ENCODE measurements at regions not wholly inside any gene's neighbourhood (a gene's known extent, or its start where the extent isn't known, plus 50 kb on each side); places are given as distances from the start of the nearest gene placed in this dataset.
"Not testable (repeated sequence)": the region's sequence is repeated elsewhere in the genome, so short reads cannot be mapped to it uniquely, and the experiment has no call there.

DNA sequence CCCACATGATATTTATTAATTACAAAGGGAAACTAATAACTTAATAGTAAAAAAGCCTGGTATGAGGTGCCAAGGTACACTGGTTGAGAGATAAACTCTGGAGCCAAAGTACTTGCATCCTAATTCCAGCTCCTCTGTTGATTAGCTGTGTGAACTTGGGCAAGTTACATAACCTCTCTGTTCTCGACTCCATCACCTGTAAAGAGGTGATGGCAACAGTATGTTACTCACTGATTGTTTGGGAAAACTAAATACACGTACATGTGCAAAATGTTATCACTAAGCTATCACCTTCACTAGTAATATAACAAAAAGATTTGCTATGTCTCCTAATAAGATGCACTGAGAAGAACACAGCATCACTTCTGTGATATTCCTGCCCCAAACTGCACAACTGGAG is 206.4 kb downstream of the MEX3B start:
- no peaks in the 10 kb centered on the region for H3K4me1 ChIP-seq (ENCODE audit: control insufficient read depth in 2 of 2, insufficient read depth in 2 of 2, low read length in 2 of 2)
- H3K36me3 Mint-ChIP-seq: no peaks in the 10 kb centered on the region
- no peak overlapping the region for H3K4me3 Mint-ChIP-seq
- H3K27ac Mint-ChIP-seq: no peak overlapping the region
- no peaks in the 10 kb centered on the region for H3K9me3 ChIP-seq (ENCODE audit: control insufficient read depth in 2 of 3, low read length in 3 of 3)
- H3K4me1 Mint-ChIP-seq: no peaks in the 10 kb centered on the region
- intact Hi-C loops (cut with micrococcal nuclease): no loop called here
- H3K27me3 Mint-ChIP-seq: peaks cover 0 to 4% (median 0%) of the 10 kb centered on the region in 5 donors
- CTCF ChIA-PET: no interaction called here
- H3K36me3 ChIP-seq (ENCODE audit: control insufficient read depth in 2 of 3, insufficient read depth in 3 of 3, low read length in 3 of 3): no peaks in the 10 kb centered on the region
- DNase-seq: no peak
- peaks cover 0 to 2% (median 0%) of the 10 kb centered on the region in 11 donors for H3K9me3 Mint-ChIP-seq
- POLR2A ChIA-PET: no interaction called here
- no peaks in the 10 kb centered on the region for H3K27me3 ChIP-seq (ENCODE audit: control insufficient read depth in 2 of 2, insufficient read depth in 2 of 2, low read length in 2 of 2)
- H3K4me3 ChIP-seq (ENCODE audit: low read length): no peak overlapping the region
- ATAC-seq: no peak
- H3K27ac ChIP-seq (ENCODE audit: low read depth, low read length): no peak overlapping the region

GRCh38 chr15:81835731-81836130 is 210.1 kb downstream of the MEX3B start:
- Histone ChIP-seq H3K9me3 (ENCODE audit: control insufficient read depth in 2 of 3, low read length in 3 of 3) (no peaks in the 10 kb centered on the region), H3K4me1 (ENCODE audit: control insufficient read depth in 2 of 2, insufficient read depth in 2 of 2, low read length in 2 of 2) (no peaks in the 10 kb centered on the region), H3K27me3 (ENCODE audit: control insufficient read depth in 2 of 2, insufficient read depth in 2 of 2, low read length in 2 of 2) (no peaks in the 10 kb centered on the region), H3K4me3 (ENCODE audit: low read length) (no peak overlapping the region), H3K36me3 (ENCODE audit: control insufficient read depth in 2 of 3, insufficient read depth in 3 of 3, low read length in 3 of 3) (no peaks in the 10 kb centered on the region), H3K27ac (ENCODE audit: low read depth, low read length) (no peak overlapping the region)
- POLR2A ChIA-PET: no interaction called here
- intact Hi-C loops (cut with micrococcal nuclease): no loop called here
- H3K27ac Mint-ChIP-seq: no peak overlapping the region
- no peaks in the 10 kb centered on the region for H3K4me1 Mint-ChIP-seq
- no peaks in the 10 kb centered on the region for H3K36me3 Mint-ChIP-seq
- no peak for ATAC-seq
- peaks cover 0 to 14% (median 12%) of the 10 kb centered on the region in 5 donors for H3K27me3 Mint-ChIP-seq
- no peak for DNase-seq
- no peak overlapping the region for H3K4me3 Mint-ChIP-seq
- CTCF ChIA-PET: no interaction called here
- H3K9me3 Mint-ChIP-seq: peaks cover 0 to 2% (median 0%) of the 10 kb centered on the region in 11 donors

DNA sequence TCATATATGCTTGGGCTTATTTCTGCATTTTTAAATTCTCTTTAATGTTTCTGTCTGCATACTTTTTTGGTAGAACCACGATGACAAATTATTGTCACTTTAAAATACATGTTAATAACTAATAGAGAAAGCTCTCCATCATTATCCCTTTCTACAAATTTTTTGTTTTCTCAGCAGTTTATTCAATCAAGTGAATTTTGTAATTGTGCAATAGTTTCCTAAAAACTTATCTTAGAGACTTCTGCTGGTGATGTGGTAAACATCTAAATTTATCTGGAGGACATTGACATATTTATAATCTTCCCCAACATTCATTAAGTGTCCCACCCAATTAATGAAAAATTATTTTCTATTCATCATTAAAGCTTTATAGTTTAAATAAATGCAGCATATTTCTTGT is 215.3 kb downstream of the MEX3B start:
- Histone ChIP-seq H3K4me3 (ENCODE audit: low read length) (no peak overlapping the region), H3K27ac (ENCODE audit: low read depth, low read length) (no peak overlapping the region), H3K27me3 (ENCODE audit: control insufficient read depth in 2 of 2, insufficient read depth in 2 of 2, low read length in 2 of 2) (no peaks in the 10 kb centered on the region), H3K9me3 (ENCODE audit: control insufficient read depth in 2 of 3, low read length in 3 of 3) (no peaks in the 10 kb centered on the region), H3K4me1 (ENCODE audit: control insufficient read depth in 2 of 2, insufficient read depth in 2 of 2, low read length in 2 of 2) (no peaks in the 10 kb centered on the region), H3K36me3 (ENCODE audit: control insufficient read depth in 2 of 3, insufficient read depth in 3 of 3, low read length in 3 of 3) (no peaks in the 10 kb centered on the region)
- CTCF ChIA-PET: no interaction called here
- H3K4me1 Mint-ChIP-seq: no peaks in the 10 kb centered on the region
- H3K4me3 Mint-ChIP-seq: no peak overlapping the region
- intact Hi-C loops (cut with micrococcal nuclease): no loop called here
- DNase-seq (no peak), ATAC-seq (no peak)
- H3K27ac Mint-ChIP-seq: no peak overlapping the region
- peaks cover 0 to 3% (median 0%) of the 10 kb centered on the region in 11 donors for H3K9me3 Mint-ChIP-seq
- H3K36me3 Mint-ChIP-seq: no peaks in the 10 kb centered on the region
- peaks cover 2 to 21% (median 13%) of the 10 kb centered on the region in 5 donors for H3K27me3 Mint-ChIP-seq
- POLR2A ChIA-PET: no interaction called here

DNA sequence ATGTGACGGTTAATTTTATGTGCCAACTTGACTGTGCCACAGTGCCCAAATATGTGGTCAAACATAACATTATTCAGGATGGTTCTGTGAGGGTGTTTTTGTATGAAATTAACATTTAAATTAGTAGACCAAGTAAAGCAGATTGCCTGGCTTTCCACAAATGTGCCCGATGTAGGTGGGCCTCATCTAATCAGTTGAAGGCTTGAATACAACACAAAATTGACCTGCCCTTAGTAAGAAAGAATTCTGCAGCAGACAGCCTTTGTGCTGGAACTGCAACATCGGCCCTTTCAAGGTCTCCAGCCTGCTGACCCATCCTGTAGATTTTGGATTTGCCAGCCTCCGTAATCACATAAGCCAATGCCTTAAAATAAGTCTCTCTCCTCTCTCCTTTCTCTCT is 215.9 kb downstream of the MEX3B start:
- Mint-ChIP-seq H3K4me1 (no peaks in the 10 kb centered on the region), H3K27me3 (peaks cover 2 to 21% (median 13%) of the 10 kb centered on the region in 5 donors), H3K36me3 (no peaks in the 10 kb centered on the region), H3K4me3 (no peak overlapping the region), H3K9me3 (peaks cover 0 to 3% (median 0%) of the 10 kb centered on the region in 11 donors), H3K27ac (no peak overlapping the region)
- DNase-seq (no peak), ATAC-seq (no peak)
- Histone ChIP-seq H3K4me3 (ENCODE audit: low read length) (no peak overlapping the region), H3K36me3 (ENCODE audit: control insufficient read depth in 2 of 3, insufficient read depth in 3 of 3, low read length in 3 of 3) (no peaks in the 10 kb centered on the region), H3K27ac (ENCODE audit: low read depth, low read length) (no peak overlapping the region), H3K27me3 (ENCODE audit: control insufficient read depth in 2 of 2, insufficient read depth in 2 of 2, low read length in 2 of 2) (no peaks in the 10 kb centered on the region), H3K4me1 (ENCODE audit: control insufficient read depth in 2 of 2, insufficient read depth in 2 of 2, low read length in 2 of 2) (no peaks in the 10 kb centered on the region), H3K9me3 (ENCODE audit: control insufficient read depth in 2 of 3, low read length in 3 of 3) (no peaks in the 10 kb centered on the region)
- ChIA-PET POLR2A (no interaction called here), CTCF (no interaction called here)
- intact Hi-C loops (cut with micrococcal nuclease): no loop called here

DNA sequence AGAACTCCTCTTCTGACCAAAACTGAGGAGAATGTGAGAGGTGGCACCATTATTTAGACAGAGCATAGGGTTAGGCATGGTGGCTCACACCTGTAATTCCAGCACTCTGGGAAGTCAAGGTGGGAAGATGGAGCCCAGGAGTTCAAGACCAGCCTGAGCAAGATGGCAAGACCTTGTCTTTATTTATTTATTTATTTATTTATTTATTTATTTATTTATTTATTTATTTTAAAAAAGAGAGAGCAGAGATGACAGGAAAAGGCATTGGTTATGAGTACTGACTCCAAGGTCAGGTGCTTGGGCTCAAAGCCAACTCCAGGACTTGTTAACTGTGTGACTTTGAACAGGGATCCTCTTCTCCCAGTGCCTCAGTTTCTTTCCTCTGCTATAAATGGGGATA is 217.7 kb downstream of the MEX3B start:
- Mint-ChIP-seq H3K4me3 (no peak overlapping the region), H3K9me3 (peaks cover 0 to 4% (median 0%) of the 10 kb centered on the region in 11 donors), H3K4me1 (no peaks in the 10 kb centered on the region), H3K27me3 (peaks cover 2 to 22% (median 11%) of the 10 kb centered on the region in 5 donors), H3K36me3 (no peaks in the 10 kb centered on the region), H3K27ac (no peak overlapping the region)
- intact Hi-C loops (cut with micrococcal nuclease): no loop called here
- Histone ChIP-seq H3K27ac (ENCODE audit: low read depth, low read length) (no peak overlapping the region), H3K36me3 (ENCODE audit: control insufficient read depth in 2 of 3, insufficient read depth in 3 of 3, low read length in 3 of 3) (no peaks in the 10 kb centered on the region), H3K27me3 (ENCODE audit: control insufficient read depth in 2 of 2, insufficient read depth in 2 of 2, low read length in 2 of 2) (no peaks in the 10 kb centered on the region), H3K9me3 (ENCODE audit: control insufficient read depth in 2 of 3, low read length in 3 of 3) (no peaks in the 10 kb centered on the region), H3K4me1 (ENCODE audit: control insufficient read depth in 2 of 2, insufficient read depth in 2 of 2, low read length in 2 of 2) (no peaks in the 10 kb centered on the region), H3K4me3 (ENCODE audit: low read length) (no peak overlapping the region)
- ChIA-PET CTCF (no interaction called here), POLR2A (no interaction called here)
- ATAC-seq (no peak), DNase-seq (no peak)

- DNase-seq (no peak), ATAC-seq (no peak)
- Histone ChIP-seq H3K9me3 (ENCODE audit: control insufficient read depth in 2 of 3, low read length in 3 of 3) (no peaks in the 10 kb centered on the region), H3K4me1 (ENCODE audit: control insufficient read depth in 2 of 2, insufficient read depth in 2 of 2, low read length in 2 of 2) (no peaks in the 10 kb centered on the region), H3K36me3 (ENCODE audit: control insufficient read depth in 2 of 3, insufficient read depth in 3 of 3, low read length in 3 of 3) (no peaks in the 10 kb centered on the region), H3K4me3 (ENCODE audit: low read length) (no peak overlapping the region), H3K27ac (ENCODE audit: low read depth, low read length) (no peak overlapping the region), H3K27me3 (ENCODE audit: control insufficient read depth in 2 of 2, insufficient read depth in 2 of 2, low read length in 2 of 2) (no peaks in the 10 kb centered on the region)
- Mint-ChIP-seq H3K36me3 (no peaks in the 10 kb centered on the region), H3K9me3 (peaks cover 0 to 4% (median 0%) of the 10 kb centered on the region in 11 donors), H3K27ac (no peak overlapping the region), H3K4me3 (no peak overlapping the region), H3K27me3 (peaks cover 0 to 18% (median 14%) of the 10 kb centered on the region in 5 donors), H3K4me1 (no peaks in the 10 kb centered on the region)
- POLR2A ChIA-PET: no interaction called here
- CTCF ChIA-PET: no interaction called here
- intact Hi-C loops (cut with micrococcal nuclease): no loop called here
Observed at GRCh38 chr15:81825136-81825535, 220.7 kb downstream of the MEX3B start.

DNA sequence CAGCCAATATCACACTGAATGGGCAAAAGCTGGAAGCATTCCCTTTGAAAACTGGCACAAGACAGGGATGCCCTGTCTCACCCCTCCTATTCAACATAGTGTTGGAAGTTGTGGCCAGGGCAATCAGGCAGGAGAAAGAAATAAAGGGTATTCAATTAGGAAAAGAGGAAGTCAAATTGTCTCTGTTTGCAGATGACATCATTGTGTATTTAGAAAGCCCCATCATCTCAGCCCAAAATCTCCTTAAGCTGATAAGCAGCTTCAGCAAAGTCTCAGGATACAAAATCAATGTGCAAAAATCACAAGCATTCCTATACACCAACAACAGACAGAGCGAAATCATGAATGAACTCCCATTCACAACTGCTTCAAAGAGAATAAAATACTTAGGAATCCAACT is 223.2 kb downstream of the MEX3B start:
- H3K9me3 Mint-ChIP-seq; H3K27ac Mint-ChIP-seq; intact Hi-C loops (cut with micrococcal nuclease); H3K4me3 ChIP-seq (ENCODE audit: low read length); H3K4me1 ChIP-seq (ENCODE audit: control insufficient read depth in 2 of 2, insufficient read depth in 2 of 2, low read length in 2 of 2); H3K4me3 Mint-ChIP-seq; H3K9me3 ChIP-seq (ENCODE audit: control insufficient read depth in 2 of 3, low read length in 3 of 3); H3K36me3 ChIP-seq (ENCODE audit: control insufficient read depth in 2 of 3, insufficient read depth in 3 of 3, low read length in 3 of 3); H3K36me3 Mint-ChIP-seq; DNase-seq; H3K27ac ChIP-seq (ENCODE audit: low read depth, low read length); CTCF ChIA-PET; POLR2A ChIA-PET; H3K4me1 Mint-ChIP-seq; H3K27me3 ChIP-seq (ENCODE audit: control insufficient read depth in 2 of 2, insufficient read depth in 2 of 2, low read length in 2 of 2); ATAC-seq: not testable (repeated sequence)
- H3K27me3 Mint-ChIP-seq: peaks cover under 1 to 43% (median 26%) of the 10 kb centered on the region in 5 donors

All from naive thymus-derived CD4-positive, alpha-beta T cell (primary cell).